ENCODE measurements at regions not wholly inside any gene's neighbourhood (a gene's known extent, or its start where the extent isn't known, plus 50 kb on each side); places are given as distances from the start of the nearest gene placed in this dataset.

GRCh38 chr9:117596678-117597077, 107.5 kb upstream of the TLR4 start:
- TF ChIP-seq CTCF (optimal IDR thresholded peaks at IDR 0.05 in 1 of 3, IDR thresholded peaks at IDR 0.05 in 1 of 3, conservative IDR thresholded peaks at IDR 0.05 in 1 of 3; ENCODE audit: extremely low read depth in 1 of 3, insufficient read depth in 2 of 3, low read length in 3 of 3) (no peak), EZH2 (IDR thresholded peaks at IDR 0.05; ENCODE audit: low read length) (no peak)

All from keratinocyte (primary cell).